ENCODE measurements at regions not wholly inside any gene's neighbourhood (a gene's known extent, or its start where the extent isn't known, plus 50 kb on each side); places are given as distances from the start of the nearest gene placed in this dataset.

- intact Hi-C loops (cut with DNase I): no loop called here
- H3K9me3 ChIP-seq: no peaks in the 10 kb centered on the region
- no peak overlapping the region for H3K4me3 ChIP-seq
- no peaks in the 10 kb centered on the region for H3K36me3 ChIP-seq
- DNase-seq: no peak
- WGBS, 3 donors: 18 to 28% (median 24%) methylated on average over 8 of the region's 8 CpGs
- H3K4me1 ChIP-seq (ENCODE audit: insufficient read depth): no peaks in the 10 kb centered on the region
- H3K27me3 ChIP-seq: no peaks in the 10 kb centered on the region
- H3K27ac ChIP-seq: no peak overlapping the region
- no peak for TF ChIP-seq EP300 (IDR thresholded peaks at IDR 0.05)
- no peak for TF ChIP-seq CTCF (IDR thresholded peaks at IDR 0.05)
Measured at GRCh38 chr2:147636238-147636882, 208.5 kb upstream of the ACVR2A start.

- 89 to 92% (median 91%) methylated on average over 2 of the region's 2 CpGs for WGBS, 3 donors
- no peak for DNase-seq
- no peak overlapping the region for H3K27ac ChIP-seq
- TF ChIP-seq POLR2A (IDR thresholded peaks at IDR 0.05) (no peak), CTCF (IDR thresholded peaks at IDR 0.05) (no peak), EP300 (IDR thresholded peaks at IDR 0.05) (no peak)
- no peaks in the 10 kb centered on the region for H3K27me3 ChIP-seq
- intact Hi-C loops (cut with DNase I): no loop called here
- H3K9me3 ChIP-seq: no peaks in the 10 kb centered on the region
- no peaks in the 10 kb centered on the region for H3K4me1 ChIP-seq (ENCODE audit: insufficient read depth)
- H3K4me3 ChIP-seq: no peak overlapping the region
- H3K36me3 ChIP-seq: no peaks in the 10 kb centered on the region
Measured at GRCh38 chr2:147634826-147635225, 210.0 kb upstream of the ACVR2A start.

- Histone ChIP-seq H3K27ac (no peak overlapping the region), H3K4me3 (no peak overlapping the region), H3K4me1 (ENCODE audit: insufficient read depth) (no peaks in the 10 kb centered on the region), H3K9me3 (no peaks in the 10 kb centered on the region), H3K36me3 (no peaks in the 10 kb centered on the region), H3K27me3 (no peaks in the 10 kb centered on the region)
- TF ChIP-seq POLR2A (IDR thresholded peaks at IDR 0.05) (no peak), CTCF (IDR thresholded peaks at IDR 0.05) (no peak), EP300 (IDR thresholded peaks at IDR 0.05) (no peak)
- intact Hi-C loops (cut with DNase I): no loop called here
- WGBS, 3 donors: 90 to 94% (median 94%) methylated on average over 1 of the region's 1 CpG
- DNase-seq: no peak
Measured at GRCh38 chr2:147632198-147632597, 212.6 kb upstream of the ACVR2A start.

GRCh38 chr2:147631294-147631693 is 213.5 kb upstream of the ACVR2A start:
- Histone ChIP-seq H3K4me3 (no peak overlapping the region), H3K27me3 (no peaks in the 10 kb centered on the region), H3K4me1 (ENCODE audit: insufficient read depth) (no peaks in the 10 kb centered on the region), H3K27ac (no peak overlapping the region), H3K9me3 (no peaks in the 10 kb centered on the region), H3K36me3 (no peaks in the 10 kb centered on the region)
- intact Hi-C loops (cut with DNase I): no loop called here
- no peak for DNase-seq
- 31 to 38% (median 37%) methylated on average over 1 of the region's 1 CpG for WGBS, 3 donors
- no peak for TF ChIP-seq CTCF (IDR thresholded peaks at IDR 0.05)
- TF ChIP-seq EP300 (IDR thresholded peaks at IDR 0.05): no peak
- no peak for TF ChIP-seq POLR2A (IDR thresholded peaks at IDR 0.05)
